HG02973 (cell line): ENCODE measurements at regions not wholly inside any gene's neighbourhood (a gene's known extent, or its start where the extent isn't known, plus 50 kb on each side); places are given as distances from the start of the nearest gene placed in this dataset.

Source experiments
- ATAC-seq: cut with Tn5 transposase; IDR thresholded peaks from one replicate; pipeline ENCODE4 v1.9.1; 2021; ENCODE audit warnings: moderate library complexity; ENCODE audit not compliant: unreplicated experiment

- no peak for ATAC-seq
Measured at GRCh38 chr7:16235147-16236114, 185.9 kb downstream of the CRPPA start.

- ATAC-seq, result no peak
Measured at GRCh38 chr7:16234493-16235146, 186.7 kb downstream of the CRPPA start.

GRCh38 chr7:16233517-16233916, 187.8 kb downstream of the CRPPA start:
- no peak for ATAC-seq

- ATAC-seq, result no peak
Measured at GRCh38 chr7:16232273-16232672, 189.1 kb downstream of the CRPPA start.

GRCh38 chr7:16223963-16224707, 197.2 kb downstream of the CRPPA start:
- no peak for ATAC-seq

GRCh38 chr7:16212610-16213009, 208.7 kb downstream of the CRPPA start:
- ATAC-seq, result no peak

- ATAC-seq, result no peak
Measured at GRCh38 chr7:16212032-16212431, 209.3 kb downstream of the CRPPA start.

GRCh38 chr7:16211402-16211925, 209.9 kb downstream of the CRPPA start:
- no peak for ATAC-seq

- ATAC-seq, result no peak
Measured at GRCh38 chr7:16210171-16210570, 211.2 kb downstream of the CRPPA start.

- ATAC-seq, result no peak
Measured at GRCh38 chr7:16207321-16207720, 214.0 kb downstream of the CRPPA start.

GRCh38 chr7:16205466-16205865, 215.9 kb downstream of the CRPPA start:
- ATAC-seq, result no peak

- no peak for ATAC-seq
Measured at GRCh38 chr7:16204953-16205352, 216.4 kb downstream of the CRPPA start.

GRCh38 chr7:16203065-16203464, 218.3 kb downstream of the CRPPA start:
- ATAC-seq, result no peak

- no peak for ATAC-seq
Measured at GRCh38 chr7:16202303-16202702, 219.0 kb downstream of the CRPPA start.

GRCh38 chr7:16200591-16200990, 220.7 kb downstream of the CRPPA start:
- no peak for ATAC-seq

- no peak for ATAC-seq
Measured at GRCh38 chr7:16193631-16194030, 227.7 kb downstream of the CRPPA start.

GRCh38 chr7:16189026-16189715, 232.2 kb downstream of the CRPPA start:
- no peak for ATAC-seq

- ATAC-seq, result no peak
Measured at GRCh38 chr7:16187131-16187530, 234.2 kb downstream of the CRPPA start.

- no peak for ATAC-seq
Measured at GRCh38 chr7:16178585-16178984, 242.8 kb downstream of the CRPPA start.

- ATAC-seq, result no peak
Measured at GRCh38 chr7:16178092-16178491, 243.2 kb downstream of the CRPPA start.

GRCh38 chr7:16174253-16174652, 247.1 kb downstream of the CRPPA start:
- no peak for ATAC-seq
